Trophoblast cell (in vitro differentiated cells and primary cell): ENCODE measurements at regions not wholly inside any gene's neighbourhood (a gene's known extent, or its start where the extent isn't known, plus 50 kb on each side); places are given as distances from the start of the nearest gene placed in this dataset.

ENCODE experiments used
- DNase-seq, 2 donors: peaks; one replicate each; pipeline ENCODE4 v3.0.0-alpha.2; 2016
- H2AFZ ChIP-seq: 2 replicates; pipeline ENCODE4 v1.6.1; 2013; ENCODE audit warnings: low read length, moderate library complexity, mild to moderate bottlenecking; ENCODE audit not compliant: insufficient read depth, poor library complexity
- H2AK5ac ChIP-seq: 2 replicates; pipeline ENCODE4 v1.6.1; 2013; ENCODE audit warnings: mild to moderate bottlenecking, low read length
- H2BK120ac ChIP-seq: 2 replicates; pipeline ENCODE4 v1.6.1; 2013; ENCODE audit warnings: low read length, mild to moderate bottlenecking, moderate library complexity; ENCODE audit not compliant: insufficient read depth, poor library complexity
- H2BK12ac ChIP-seq: 2 replicates; pipeline ENCODE4 v1.6.1; 2013; ENCODE audit warnings: mild to moderate bottlenecking, low read length, moderate library complexity
- H2BK5ac ChIP-seq: 2 replicates; pipeline ENCODE4 v1.6.1; 2013; ENCODE audit warnings: low read length, low read depth, moderate library complexity, mild to moderate bottlenecking; ENCODE audit not compliant: poor library complexity
- H3K14ac ChIP-seq: 2 replicates; pipeline ENCODE4 v1.6.1; 2013; ENCODE audit warnings: mild to moderate bottlenecking, low read length
- H3K18ac ChIP-seq: 2 replicates; pipeline ENCODE4 v1.6.1; 2013; ENCODE audit warnings: mild to moderate bottlenecking, low read length
- H3K23ac ChIP-seq: 2 replicates; pipeline ENCODE4 v1.6.1; 2013; ENCODE audit warnings: low read length
- H3K27ac ChIP-seq: 2 replicates; pipeline ENCODE4 v1.5.1; 2013; ENCODE audit warnings: low read depth, mild to moderate bottlenecking, inconsistent platforms, low read length, moderate library complexity
- H3K27me3 ChIP-seq: 2 replicates; pipeline ENCODE4 v1.6.1; 2013; ENCODE audit warnings: inconsistent platforms, mild to moderate bottlenecking, low read length, moderate library complexity; ENCODE audit not compliant: insufficient read depth
- H3K36me3 ChIP-seq, 2 experiments: 1 replicate in 1 of 2; 2 replicates in 1 of 2; pipeline ENCODE4 v1.6.1; 2013; ENCODE audit warnings: low read length in 2 of 2, mild to moderate bottlenecking in 2 of 2, moderate library complexity in 1 of 2; ENCODE audit not compliant: insufficient read depth in 2 of 2, control insufficient read depth in 1 of 2
- H3K4ac ChIP-seq: 2 replicates; pipeline ENCODE4 v1.6.1; 2013; ENCODE audit warnings: low read depth, mild to moderate bottlenecking, low read length, moderate library complexity
- H3K4me1 ChIP-seq, 2 experiments: 1 replicate in 1 of 2; 2 replicates in 1 of 2; pipeline ENCODE4 v1.6.1; 2013; ENCODE audit warnings: low read length in 2 of 2, mild to moderate bottlenecking in 2 of 2, moderate library complexity in 1 of 2; ENCODE audit not compliant: insufficient read depth in 2 of 2, control insufficient read depth in 1 of 2
- H3K4me2 ChIP-seq: 2 replicates; pipeline ENCODE4 v1.6.1; 2013; ENCODE audit warnings: inconsistent platforms, mild to moderate bottlenecking, low read length, moderate library complexity
- H3K4me3 ChIP-seq: 2 replicates; pipeline ENCODE4 v1.5.1; 2013; ENCODE audit warnings: mild to moderate bottlenecking, low read depth, low read length, inconsistent platforms
- H3K79me1 ChIP-seq: one replicate; pipeline ENCODE4 v1.6.1; 2013; ENCODE audit warnings: low read length
- H3K79me2 ChIP-seq: 2 replicates; pipeline ENCODE4 v1.6.1; 2013; ENCODE audit warnings: low read length, mild to moderate bottlenecking; ENCODE audit not compliant: control insufficient read depth, insufficient read depth, poor library complexity
- H3K9ac ChIP-seq: 2 replicates; pipeline ENCODE4 v1.6.1; 2013; ENCODE audit warnings: mild to moderate bottlenecking, low read length
- H3K9me3 ChIP-seq: 2 replicates; pipeline ENCODE4 v1.6.1; 2013; ENCODE audit warnings: low read depth, mild to moderate bottlenecking, control low read depth, inconsistent platforms, low read length; ENCODE audit not compliant: insufficient read depth
- H4K12ac ChIP-seq: 2 replicates; pipeline ENCODE4 v1.6.1; 2013; ENCODE audit warnings: low read depth, mild to moderate bottlenecking, low read length, moderate library complexity
- H4K8ac ChIP-seq: 2 replicates; pipeline ENCODE4 v1.6.1; 2013; ENCODE audit warnings: low read depth, mild to moderate bottlenecking, low read length, moderate library complexity
- H4K91ac ChIP-seq: one replicate; pipeline ENCODE4 v1.6.1; 2013; ENCODE audit warnings: low read depth, mild to moderate bottlenecking, low read length, moderate library complexity
- WGBS: extraction: QIAGEN DNeasy Blood & Tissue Kit; methylation state at CpG from one replicate; pipeline ENCODE4 v1.1.7; 2013; ENCODE audit warnings: missing lambda C conversion rate; ENCODE audit not compliant: insufficient read length, insufficient coverage; ENCODE audit errors: extremely low coverage; 5-methylcytosine and 5-hydroxymethylcytosine counted together

DNA sequence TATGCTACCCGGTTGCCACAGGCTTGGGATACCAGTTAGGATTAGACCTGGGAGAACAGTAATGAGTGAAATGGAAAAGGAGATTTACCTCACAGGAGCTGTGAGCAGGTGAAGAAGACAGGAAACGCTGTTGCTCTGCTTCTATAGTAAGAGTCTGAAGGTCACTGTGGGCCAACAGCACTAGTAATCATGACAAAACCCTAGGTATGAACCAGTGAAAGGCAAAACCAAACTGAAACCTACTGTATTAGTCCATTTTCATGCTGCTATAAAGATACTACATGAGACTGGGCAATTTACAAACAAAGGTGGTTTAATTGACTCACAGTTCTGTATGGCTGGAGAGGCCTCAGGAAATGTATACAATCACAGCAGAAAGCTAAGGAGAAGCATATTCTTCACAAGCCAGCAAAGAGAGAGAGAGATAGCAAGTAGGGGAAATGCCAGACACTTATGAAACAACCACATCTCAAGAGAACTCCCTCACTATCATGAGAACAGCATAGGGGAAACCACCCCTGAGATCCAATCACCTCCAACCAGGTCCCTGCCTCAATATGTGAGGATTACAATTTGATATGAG lies 736.7 kb upstream of the INTU start:
- Histone ChIP-seq H3K9ac (no peak overlapping the region), H2BK120ac (no peak overlapping the region), H3K4me3 (no peak overlapping the region), H3K4me2 (no peak overlapping the region), H3K27ac (no peak overlapping the region), H3K79me1 (no peaks in the 10 kb centered on the region), H3K36me3 (no peaks in the 10 kb centered on the region), H3K9me3 (peaks cover 7% of the 10 kb centered on the region), H3K4ac (no peak overlapping the region), H3K14ac (no peak overlapping the region), H3K23ac (no peak overlapping the region), H3K79me2 (no peaks in the 10 kb centered on the region), H3K18ac (no peak overlapping the region), H4K8ac (no peak overlapping the region), H2BK12ac (no peak overlapping the region), H2BK5ac (no peak overlapping the region), H4K91ac (no peak overlapping the region), H4K12ac (no peak overlapping the region), H3K4me1 (peaks cover 0 to under 1% of the 10 kb centered on the region in 2 experiments), H2AK5ac (no peak overlapping the region), H3K27me3 (no peaks in the 10 kb centered on the region), H2AFZ (no peak overlapping the region)
- WGBS: no CpG with 5 or more reads among the region's 2 CpGs
- no peak for DNase-seq

DNA sequence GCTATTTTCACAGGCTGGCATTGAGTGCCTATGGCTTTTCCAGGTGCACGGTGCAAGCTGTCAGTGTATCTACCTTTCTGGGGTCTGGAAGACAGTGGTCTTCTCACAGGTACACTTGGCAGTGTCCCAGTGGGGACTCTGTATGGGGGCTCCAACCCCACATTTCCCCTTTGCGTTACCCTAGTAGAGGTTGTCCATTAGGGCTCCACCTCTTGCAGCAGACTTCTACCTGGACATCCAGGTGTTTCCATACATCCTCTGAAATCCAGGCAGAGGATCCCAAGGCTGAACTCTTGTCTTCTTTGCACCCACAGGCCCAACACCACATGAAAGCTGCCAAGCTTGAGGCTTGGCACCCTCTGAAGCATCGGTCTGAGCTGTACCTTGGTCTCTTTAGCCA lies 735.7 kb upstream of the INTU start:
- Histone ChIP-seq H3K36me3 (no peaks in the 10 kb centered on the region), H3K4me2 (no peak overlapping the region), H3K27ac (no peak overlapping the region), H3K9ac (no peak overlapping the region), H3K79me1 (no peaks in the 10 kb centered on the region), H3K18ac (no peak overlapping the region), H4K91ac (no peak overlapping the region), H2BK5ac (no peak overlapping the region), H2BK120ac (no peak overlapping the region), H4K8ac (no peak overlapping the region), H3K4me3 (no peak overlapping the region), H3K14ac (no peak overlapping the region), H2AFZ (no peak overlapping the region), H3K23ac (no peak overlapping the region), H3K9me3 (peaks cover 7% of the 10 kb centered on the region), H2BK12ac (no peak overlapping the region), H3K4ac (no peak overlapping the region), H3K27me3 (no peaks in the 10 kb centered on the region), H2AK5ac (no peak overlapping the region), H4K12ac (no peak overlapping the region), H3K79me2 (no peaks in the 10 kb centered on the region), H3K4me1 (no peaks in the 10 kb centered on the region)
- WGBS: no CpG with 5 or more reads among the region's 3 CpGs
- no peak for DNase-seq

DNA sequence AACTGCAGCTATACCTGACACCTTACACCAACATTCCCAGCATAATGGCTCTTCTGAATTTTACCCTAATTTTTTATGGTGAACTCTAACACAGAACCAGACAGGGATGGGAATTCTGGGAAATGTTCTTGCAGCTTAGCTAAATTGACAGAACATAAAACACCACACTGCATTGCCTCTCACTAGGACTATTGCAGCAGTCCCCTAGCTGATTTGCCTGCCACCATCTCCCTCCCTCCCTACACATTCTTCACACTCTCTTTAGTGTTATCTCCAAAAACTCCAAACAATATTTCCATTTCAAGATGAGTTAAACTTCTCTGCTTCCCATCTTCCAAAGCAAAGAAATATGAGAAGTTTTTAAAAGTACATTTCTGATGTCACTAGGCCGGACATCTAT lies 733.9 kb upstream of the INTU start:
- no peak overlapping the region for H2BK120ac ChIP-seq
- H2BK5ac ChIP-seq: no peak overlapping the region
- no peak overlapping the region for H3K4ac ChIP-seq
- H3K9me3 ChIP-seq: peaks cover 7% of the 10 kb centered on the region
- no peak overlapping the region for H2AK5ac ChIP-seq
- no peaks in the 10 kb centered on the region for H3K4me1 ChIP-seq
- H3K27ac ChIP-seq: no peak overlapping the region
- no peaks in the 10 kb centered on the region for H3K79me1 ChIP-seq
- no peaks in the 10 kb centered on the region for H3K36me3 ChIP-seq
- H3K79me2 ChIP-seq: no peaks in the 10 kb centered on the region
- no CpG with 5 or more reads among the region's 1 CpG for WGBS
- H2BK12ac ChIP-seq: no peak overlapping the region
- no peak overlapping the region for H3K4me2 ChIP-seq
- H3K18ac ChIP-seq: no peak overlapping the region
- no peak overlapping the region for H3K14ac ChIP-seq
- no peak overlapping the region for H4K8ac ChIP-seq
- no peak overlapping the region for H2AFZ ChIP-seq
- DNase-seq: no peak
- H4K12ac ChIP-seq: no peak overlapping the region
- no peaks in the 10 kb centered on the region for H3K27me3 ChIP-seq
- no peak overlapping the region for H3K9ac ChIP-seq
- H4K91ac ChIP-seq: no peak overlapping the region
- H3K4me3 ChIP-seq: no peak overlapping the region
- H3K23ac ChIP-seq: no peak overlapping the region

DNA sequence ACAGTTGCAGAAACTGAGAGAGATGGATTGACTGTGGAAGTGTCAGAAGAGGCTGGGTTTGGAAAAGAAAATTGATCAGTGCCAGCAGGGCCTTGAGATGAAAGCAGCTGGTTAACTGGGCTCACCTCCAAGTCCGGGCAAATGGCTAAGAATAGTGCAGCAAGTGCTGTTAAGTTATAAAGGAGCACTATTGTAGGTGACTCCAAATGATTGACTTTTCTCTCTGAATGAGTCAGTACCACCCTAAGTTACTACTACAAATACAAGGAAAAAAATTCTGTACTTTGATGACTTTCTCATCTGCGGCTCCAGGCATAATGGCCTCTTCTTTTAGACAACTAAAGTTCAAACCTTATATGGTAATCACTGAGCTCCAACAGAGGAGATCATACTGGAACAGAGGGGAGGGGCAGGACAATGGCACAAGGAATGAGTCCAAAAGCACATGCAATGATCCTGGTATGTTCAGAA lies 733.4 kb upstream of the INTU start:
- no peaks in the 10 kb centered on the region for H3K79me1 ChIP-seq
- H3K9me3 ChIP-seq: peaks cover 7% of the 10 kb centered on the region
- no peak overlapping the region for H2BK120ac ChIP-seq
- H3K23ac ChIP-seq: no peak overlapping the region
- no peak overlapping the region for H3K9ac ChIP-seq
- H3K4ac ChIP-seq: no peak overlapping the region
- no peak overlapping the region for H2BK5ac ChIP-seq
- no peaks in the 10 kb centered on the region for H3K79me2 ChIP-seq
- H3K4me3 ChIP-seq: no peak overlapping the region
- no peak overlapping the region for H3K18ac ChIP-seq
- H4K12ac ChIP-seq: no peak overlapping the region
- H4K8ac ChIP-seq: no peak overlapping the region
- H3K4me1 ChIP-seq: no peaks in the 10 kb centered on the region
- H2AK5ac ChIP-seq: no peak overlapping the region
- H3K27ac ChIP-seq: no peak overlapping the region
- no peak overlapping the region for H4K91ac ChIP-seq
- no peak overlapping the region for H2AFZ ChIP-seq
- H3K36me3 ChIP-seq: no peaks in the 10 kb centered on the region
- H2BK12ac ChIP-seq: no peak overlapping the region
- DNase-seq: no peak
- no peaks in the 10 kb centered on the region for H3K27me3 ChIP-seq
- no CpG with 5 or more reads among the region's 2 CpGs for WGBS
- H3K14ac ChIP-seq: no peak overlapping the region
- H3K4me2 ChIP-seq: no peak overlapping the region
